DMS53 treated with DMSO at 0.1 percent for 48 hours (cell line): ENCODE measurements at regions not wholly inside any gene's neighbourhood (a gene's known extent, or its start where the extent isn't known, plus 50 kb on each side); places are given as distances from the start of the nearest gene placed in this dataset.

Experiments
- DNase-seq: peaks from one replicate; lab custom pipeline; 2025; ENCODE audit not compliant: unreplicated experiment; lab: John Stamatoyannopoulos, UW

GRCh38 chr6:149176971-149177667 is 140.4 kb upstream of the TAB2 start:
- no peak for DNase-seq

GRCh38 chr6:149179431-149179830 is 138.1 kb upstream of the TAB2 start:
- DNase-seq: no peak

- no peak for DNase-seq
Measured at GRCh38 chr6:149181304-149181703, 136.2 kb upstream of the TAB2 start.

- no peak for DNase-seq
Measured at GRCh38 chr6:149182262-149182661, 135.2 kb upstream of the TAB2 start.

GRCh38 chr6:149184523-149184922 is 133.0 kb upstream of the TAB2 start:
- no peak for DNase-seq

GRCh38 chr6:149185799-149186357 is 131.6 kb upstream of the TAB2 start:
- no peak for DNase-seq

GRCh38 chr6:149186873-149187272 is 130.6 kb upstream of the TAB2 start:
- DNase-seq: no peak

GRCh38 chr6:149190224-149190831 is 127.2 kb upstream of the TAB2 start:
- DNase-seq: no peak

GRCh38 chr6:149194820-149195558 is 122.5 kb upstream of the TAB2 start:
- no peak for DNase-seq

GRCh38 chr6:149196091-149196490 is 121.4 kb upstream of the TAB2 start:
- no peak for DNase-seq

- no peak for DNase-seq
Measured at GRCh38 chr6:149197482-149197881, 120.0 kb upstream of the TAB2 start.

- no peak for DNase-seq
Measured at GRCh38 chr6:149198265-149198664, 119.2 kb upstream of the TAB2 start.

- no peak for DNase-seq
Measured at GRCh38 chr6:149200282-149200945, 117.1 kb upstream of the TAB2 start.

- DNase-seq: no peak
Measured at GRCh38 chr6:149201068-149201655, 116.3 kb upstream of the TAB2 start.

GRCh38 chr6:149202100-149202499 is 115.4 kb upstream of the TAB2 start:
- DNase-seq: no peak

- no peak for DNase-seq
Measured at GRCh38 chr6:149202952-149203351, 114.6 kb upstream of the TAB2 start.

GRCh38 chr6:149203509-149203908 is 114.0 kb upstream of the TAB2 start:
- DNase-seq: no peak

- no peak for DNase-seq
Measured at GRCh38 chr6:149208134-149208601, 109.3 kb upstream of the TAB2 start.

- no peak for DNase-seq
Measured at GRCh38 chr6:149209871-149210775, 107.4 kb upstream of the TAB2 start.

GRCh38 chr6:149211046-149211571 is 106.4 kb upstream of the TAB2 start:
- no peak for DNase-seq
